Astrocyte (in vitro differentiated cells and primary cell): ENCODE measurements at regions not wholly inside any gene's neighbourhood (a gene's known extent, or its start where the extent isn't known, plus 50 kb on each side); places are given as distances from the start of the nearest gene placed in this dataset.
A peak's percentile ranks its signal among the peaks of the same experiment; 100 is the strongest.

Experiments used
- DNase-seq: peaks from one replicate; pipeline ENCODE4 v3.0.0-alpha.2; 2010; ENCODE audit warnings: low read depth
- FAIRE-seq: peaks from 2 replicates; lab custom pipeline; 2011; peaks lifted over from hg19 to GRCh38; lab: Jason Lieb, UNC
- H2AFZ ChIP-seq: 2 replicates; pipeline ENCODE4 v1.6.0; 2012; ENCODE audit warnings: low read depth, low read length, inconsistent platforms
- H3K27ac ChIP-seq: 2 replicates; pipeline ENCODE4 v1.5.1; 2011; ENCODE audit warnings: low read depth, low read length, inconsistent platforms
- H3K27me3 ChIP-seq: 2 replicates; pipeline ENCODE4 v1.6.0; 2011; ENCODE audit warnings: low read length, inconsistent platforms; ENCODE audit not compliant: insufficient read depth
- H3K36me3 ChIP-seq: 2 replicates; pipeline ENCODE4 v1.5.1; 2011; ENCODE audit warnings: low read length, inconsistent platforms; ENCODE audit not compliant: insufficient read depth
- H3K4me1 ChIP-seq: 2 replicates; pipeline ENCODE4 v1.5.1; 2011; ENCODE audit warnings: low read length, inconsistent platforms; ENCODE audit not compliant: insufficient read depth
- H3K4me2 ChIP-seq: 2 replicates; pipeline ENCODE4 v1.6.0; 2012; ENCODE audit warnings: low read length, inconsistent platforms
- H3K4me3 ChIP-seq: 2 replicates; pipeline ENCODE4 v1.5.1; 2011; ENCODE audit warnings: low read depth, mild to moderate bottlenecking, low read length, inconsistent platforms; ENCODE audit not compliant: insufficient read depth
- H3K79me2 ChIP-seq: 2 replicates; pipeline ENCODE4 v1.6.0; 2012; ENCODE audit warnings: mild to moderate bottlenecking, low read length, inconsistent platforms; ENCODE audit not compliant: insufficient read depth
- H3K9ac ChIP-seq: 2 replicates; pipeline ENCODE4 v1.6.0; 2012; ENCODE audit warnings: mild to moderate bottlenecking, low read length, inconsistent platforms
- H3K9me3 ChIP-seq: 2 replicates; pipeline ENCODE4 v1.5.1; 2012; ENCODE audit warnings: low read depth, mild to moderate bottlenecking, low read length, inconsistent platforms; ENCODE audit not compliant: insufficient read depth
- H4K20me1 ChIP-seq: 2 replicates; pipeline ENCODE4 v1.6.0; 2012; ENCODE audit warnings: low read length, inconsistent platforms; ENCODE audit not compliant: insufficient read depth
- H3K27ac Mint-ChIP-seq: one replicate; pipeline ENCODE4 v1.8.0; 2021; ENCODE audit warnings: mild to moderate bottlenecking, mixed read lengths; ENCODE audit not compliant: unreplicated experiment
- H3K27me3 Mint-ChIP-seq: one replicate; pipeline ENCODE4 v1.8.0; 2021; ENCODE audit warnings: low read depth, mixed read lengths; ENCODE audit not compliant: unreplicated experiment
- H3K36me3 Mint-ChIP-seq: one replicate; pipeline ENCODE4 v1.8.0; 2021; ENCODE audit warnings: low read depth, mixed read lengths; ENCODE audit not compliant: unreplicated experiment
- H3K4me1 Mint-ChIP-seq: one replicate; pipeline ENCODE4 v1.8.0; 2021; ENCODE audit warnings: low read depth, mixed read lengths; ENCODE audit not compliant: unreplicated experiment
- H3K4me3 Mint-ChIP-seq: one replicate; pipeline ENCODE4 v1.8.0; 2021; ENCODE audit warnings: mild to moderate bottlenecking, moderate library complexity, mixed read lengths; ENCODE audit not compliant: unreplicated experiment
- H3K9me3 Mint-ChIP-seq: one replicate; pipeline ENCODE4 v1.8.0; 2021; ENCODE audit warnings: mild to moderate bottlenecking, mixed read lengths; ENCODE audit not compliant: unreplicated experiment
- CTCF ChIP-seq: IDR thresholded peaks from 2 replicates; pipeline ENCODE4 v1.5.1; 2011; ENCODE audit warnings: low read depth, mild to moderate bottlenecking, inconsistent platforms, low read length, moderate library complexity; ENCODE audit not compliant: insufficient read depth
- EZH2 ChIP-seq: IDR thresholded peaks from 2 replicates; pipeline ENCODE4 v1.6.1; 2012; ENCODE audit warnings: mild to moderate bottlenecking, low read length, inconsistent platforms; ENCODE audit not compliant: insufficient read depth

DNA sequence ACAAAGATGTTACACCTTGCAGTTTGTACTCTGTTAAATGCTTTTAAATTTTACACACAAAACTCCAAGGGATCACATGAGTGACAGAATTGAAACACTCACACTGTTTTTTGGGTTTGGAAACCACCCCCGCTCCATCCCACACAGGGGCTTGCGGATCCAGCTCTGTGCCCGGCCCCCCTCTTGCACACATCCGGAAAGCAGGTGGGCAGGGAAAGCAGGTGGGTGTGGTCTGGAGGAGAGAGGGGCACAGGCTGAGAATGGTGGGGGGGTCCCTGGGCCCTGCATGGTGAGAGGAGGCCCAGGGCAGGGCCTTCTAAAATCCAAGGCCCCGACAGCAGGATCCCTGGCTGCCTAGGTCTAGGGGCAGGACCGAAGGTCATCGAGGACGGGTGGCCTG lies 88.5 kb upstream of the HPCAL1 start:
- FAIRE-seq (no peak), DNase-seq (no peak)
- H3K36me3 Mint-ChIP-seq, result no peaks in the 10 kb centered on the region
- H3K27me3 Mint-ChIP-seq, result peaks cover 35% of the 10 kb centered on the region
- H3K9ac ChIP-seq, result no peak overlapping the region
- no peak overlapping the region for H3K4me2 ChIP-seq
- no peaks in the 10 kb centered on the region for H3K36me3 ChIP-seq
- no peak overlapping the region for H3K27ac ChIP-seq
- no peaks in the 10 kb centered on the region for H3K9me3 Mint-ChIP-seq
- H3K27me3 ChIP-seq, result no peaks in the 10 kb centered on the region
- H3K9me3 ChIP-seq, result no peaks in the 10 kb centered on the region
- no peak overlapping the region for H2AFZ ChIP-seq
- H3K4me1 Mint-ChIP-seq, result peaks cover 2% of the 10 kb centered on the region
- no peaks in the 10 kb centered on the region for H3K79me2 ChIP-seq
- no peaks in the 10 kb centered on the region for H4K20me1 ChIP-seq
- no peak overlapping the region for H3K27ac Mint-ChIP-seq
- TF ChIP-seq CTCF (no peak), EZH2 (no peak)
- H3K4me3 Mint-ChIP-seq, result no peak overlapping the region
- peaks cover 10% of the 10 kb centered on the region for H3K4me1 ChIP-seq
- no peak overlapping the region for H3K4me3 ChIP-seq

DNA sequence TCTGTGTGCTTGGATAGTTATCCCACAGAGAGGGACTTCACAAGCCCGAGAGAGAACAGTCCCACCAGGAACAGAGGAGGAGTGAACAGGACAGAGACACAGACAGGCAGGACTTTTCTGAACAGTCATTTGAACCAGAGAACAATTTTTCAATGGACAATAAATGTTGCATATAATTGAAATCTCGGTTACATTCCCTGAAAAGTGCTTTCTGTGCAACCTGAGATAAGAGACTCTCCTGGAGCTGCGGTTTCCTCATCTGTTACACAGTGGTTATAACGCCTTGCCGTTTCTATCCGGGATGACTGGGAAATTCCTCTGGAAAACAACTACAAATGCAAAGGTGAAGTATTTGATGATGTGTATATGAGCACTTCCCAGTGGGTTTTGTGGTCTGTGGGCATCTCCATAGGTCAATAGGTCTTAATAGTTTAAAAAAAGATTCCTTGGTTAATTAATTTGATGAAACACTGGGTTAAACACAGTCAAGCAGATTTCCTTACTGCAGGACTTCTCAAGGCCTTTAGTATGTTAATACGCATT lies 87.2 kb upstream of the HPCAL1 start:
- Mint-ChIP-seq H3K4me1 (peaks cover 2% of the 10 kb centered on the region), H3K36me3 (no peaks in the 10 kb centered on the region), H3K27me3 (peaks cover 30% of the 10 kb centered on the region), H3K4me3 (no peak overlapping the region), H3K27ac (no peak overlapping the region), H3K9me3 (no peaks in the 10 kb centered on the region)
- no peak for FAIRE-seq
- H3K4me3 ChIP-seq, result no peak overlapping the region
- no peak overlapping the region for H3K9ac ChIP-seq
- H3K27me3 ChIP-seq, result peaks cover 3% of the 10 kb centered on the region
- peaks cover 10% of the 10 kb centered on the region for H3K4me1 ChIP-seq
- no peak overlapping the region for H3K27ac ChIP-seq
- H3K9me3 ChIP-seq, result no peaks in the 10 kb centered on the region
- H2AFZ ChIP-seq, result no peak overlapping the region
- no peak overlapping the region for H3K4me2 ChIP-seq
- no peaks in the 10 kb centered on the region for H3K79me2 ChIP-seq
- no peaks in the 10 kb centered on the region for H3K36me3 ChIP-seq
- DNase-seq, result peak; percentile 57
- TF ChIP-seq CTCF (no peak), EZH2 (no peak)
- no peaks in the 10 kb centered on the region for H4K20me1 ChIP-seq

- no peaks in the 10 kb centered on the region for H3K36me3 Mint-ChIP-seq
- Histone ChIP-seq H3K4me2 (peak overlapping the region; percentile 61), H3K4me3 (no peak overlapping the region), H2AFZ (peak overlapping the region; percentile 54), H4K20me1 (no peaks in the 10 kb centered on the region), H3K9me3 (no peaks in the 10 kb centered on the region), H3K4me1 (peaks cover 10% of the 10 kb centered on the region), H3K79me2 (no peaks in the 10 kb centered on the region), H3K27me3 (peaks cover 3% of the 10 kb centered on the region), H3K27ac (no peak overlapping the region), H3K9ac (no peak overlapping the region), H3K36me3 (no peaks in the 10 kb centered on the region)
- TF ChIP-seq EZH2 (no peak), CTCF (no peak)
- FAIRE-seq (no peak), DNase-seq (peak; percentile 27)
- H3K9me3 Mint-ChIP-seq, result no peaks in the 10 kb centered on the region
- peaks cover 25% of the 10 kb centered on the region for H3K27me3 Mint-ChIP-seq
- H3K4me1 Mint-ChIP-seq, result peaks cover 5% of the 10 kb centered on the region
- no peak overlapping the region for H3K27ac Mint-ChIP-seq
- H3K4me3 Mint-ChIP-seq, result no peak overlapping the region
Observed at GRCh38 chr2:10216677-10217488, 85.8 kb upstream of the HPCAL1 start.
